VCaP (cell line): ENCODE measurements at regions not wholly inside any gene's neighbourhood (a gene's known extent, or its start where the extent isn't known, plus 50 kb on each side); places are given as distances from the start of the nearest gene placed in this dataset.
A peak's percentile ranks its signal among the peaks of the same experiment; 100 is the strongest.
"Not testable (repeated sequence)": the region's sequence is repeated elsewhere in the genome, so short reads cannot be mapped to it uniquely, and the experiment has no call there.

ENCODE experiments used
- H3K27ac ChIP-seq: fragments of 450-650 bp; 2 replicates; pipeline ENCODE4 v1.5.1; 2017
- CTCF ChIP-seq: fragments of 450-650 bp; conservative IDR thresholded peaks from 2 replicates; pipeline ENCODE4 v1.5.1; 2017; ENCODE audit warnings: mild to moderate bottlenecking, moderate library complexity

DNA sequence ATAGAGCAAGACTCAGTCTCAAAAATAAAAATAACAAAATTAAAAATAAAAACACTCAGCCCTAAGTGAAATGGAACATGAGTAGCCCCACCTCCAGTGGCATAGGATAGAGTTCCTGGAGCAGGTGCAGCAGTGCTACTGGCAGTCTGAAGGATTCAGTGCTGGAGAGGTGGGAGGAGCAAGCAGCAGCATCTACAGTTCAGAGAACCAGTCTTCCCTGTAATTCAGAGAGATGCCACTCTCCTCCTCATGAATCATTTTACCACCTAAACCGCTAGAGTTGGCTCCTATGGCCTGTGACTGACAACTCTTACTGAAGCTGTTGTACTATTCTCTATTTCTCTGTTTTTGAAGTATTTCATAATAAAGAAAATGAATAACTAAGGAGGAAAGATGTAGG is 56.0 kb upstream of the SMURF2 start:
- TF ChIP-seq CTCF = no peak

GRCh38 chr17:64716496-64716895 is 54.4 kb upstream of the SMURF2 start:
- not testable (repeated sequence) for H3K27ac ChIP-seq

More for the DNA sequence above, 56.0 kb upstream of the SMURF2 start:
- no peak overlapping the region for H3K27ac ChIP-seq

- not testable (repeated sequence) for H3K27ac ChIP-seq
Observed at GRCh38 chr17:64713786-64714185, 51.7 kb upstream of the SMURF2 start.

DNA sequence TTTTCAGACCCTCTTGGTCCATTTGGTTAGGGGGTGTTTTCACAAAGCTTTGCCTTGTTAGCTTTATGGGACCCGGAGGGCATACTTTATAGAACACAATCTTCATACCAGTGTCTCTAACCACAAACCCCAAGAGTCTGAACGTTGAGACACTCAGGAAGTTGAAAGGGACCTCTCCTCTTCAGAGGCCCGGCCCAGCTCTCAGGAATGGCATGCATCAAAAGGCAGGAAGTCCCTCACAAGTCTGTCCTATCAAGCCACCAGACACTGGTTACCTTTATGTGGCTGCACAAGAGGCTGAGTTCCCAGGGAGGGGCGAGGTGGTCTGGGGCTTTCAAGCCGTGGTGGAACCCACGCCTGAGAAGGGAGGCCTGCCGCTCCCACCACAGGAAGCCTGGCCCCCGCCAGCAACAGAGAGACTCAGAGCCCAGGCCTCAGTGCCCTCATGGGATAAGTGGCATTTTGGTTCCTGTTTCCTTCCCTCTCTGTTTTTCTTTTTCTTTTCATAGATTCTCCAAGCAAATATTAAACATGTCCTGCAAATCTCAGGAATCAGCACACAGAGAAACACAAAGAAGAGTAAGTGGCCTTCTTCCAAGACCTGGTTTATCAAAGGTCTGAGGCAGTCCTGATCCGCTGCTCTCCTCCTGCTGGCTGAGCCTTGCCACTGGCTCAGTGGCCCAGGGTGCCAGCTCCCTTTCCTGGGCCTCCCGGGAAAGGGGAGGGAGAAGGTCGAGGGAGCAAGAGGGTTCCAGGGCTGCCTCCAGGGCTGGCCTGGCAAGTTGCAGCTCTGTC is 50.6 kb upstream of the SMURF2 start:
- TF ChIP-seq CTCF = peak; percentile 37; the same call in 1 of the 2 replicates
- H3K27ac ChIP-seq = peak overlapping the region; percentile 38; the same call in 1 of the 2 replicates
